Endothelial cell (in vitro differentiated cells): ENCODE measurements at regions not wholly inside any gene's neighbourhood (a gene's known extent, or its start where the extent isn't known, plus 50 kb on each side); places are given as distances from the start of the nearest gene placed in this dataset.

Experiments
- DNase-seq: peaks from one replicate; pipeline ENCODE4 v3.0.0; 2021; ENCODE audit warnings: low spot score
- H3K27ac Mint-ChIP-seq: one replicate; pipeline ENCODE4 v1.8.0; 2021; ENCODE audit warnings: mixed read lengths, inconsistent platforms; ENCODE audit not compliant: unreplicated experiment
- H3K27me3 Mint-ChIP-seq: one replicate; pipeline ENCODE4 v1.8.0; 2021; ENCODE audit warnings: mild to moderate bottlenecking, moderate library complexity, mixed read lengths, inconsistent platforms; ENCODE audit not compliant: unreplicated experiment
- H3K36me3 Mint-ChIP-seq: one replicate; pipeline ENCODE4 v1.8.0; 2021; ENCODE audit warnings: mild to moderate bottlenecking, low read depth, mixed read lengths, inconsistent platforms; ENCODE audit not compliant: unreplicated experiment
- H3K4me1 Mint-ChIP-seq: one replicate; pipeline ENCODE4 v1.8.0; 2021; ENCODE audit warnings: mild to moderate bottlenecking, mixed read lengths, inconsistent platforms; ENCODE audit not compliant: unreplicated experiment
- H3K4me3 Mint-ChIP-seq: one replicate; pipeline ENCODE4 v1.8.0; 2021; ENCODE audit warnings: mild to moderate bottlenecking, mixed read lengths, inconsistent platforms; ENCODE audit not compliant: unreplicated experiment
- H3K9me3 Mint-ChIP-seq: one replicate; pipeline ENCODE4 v1.8.0; 2021; ENCODE audit warnings: mixed read lengths, inconsistent platforms; ENCODE audit not compliant: unreplicated experiment
- TF ChIP-seq, protein P1 (sequence below): fragments of 200-600 bp; sonication (generic); IDR thresholded peaks from one replicate; pipeline ENCODE4 v1.5.0; 2021; ENCODE audit warnings: antibody characterized with exemption; ENCODE audit not compliant: unreplicated experiment

DNA sequence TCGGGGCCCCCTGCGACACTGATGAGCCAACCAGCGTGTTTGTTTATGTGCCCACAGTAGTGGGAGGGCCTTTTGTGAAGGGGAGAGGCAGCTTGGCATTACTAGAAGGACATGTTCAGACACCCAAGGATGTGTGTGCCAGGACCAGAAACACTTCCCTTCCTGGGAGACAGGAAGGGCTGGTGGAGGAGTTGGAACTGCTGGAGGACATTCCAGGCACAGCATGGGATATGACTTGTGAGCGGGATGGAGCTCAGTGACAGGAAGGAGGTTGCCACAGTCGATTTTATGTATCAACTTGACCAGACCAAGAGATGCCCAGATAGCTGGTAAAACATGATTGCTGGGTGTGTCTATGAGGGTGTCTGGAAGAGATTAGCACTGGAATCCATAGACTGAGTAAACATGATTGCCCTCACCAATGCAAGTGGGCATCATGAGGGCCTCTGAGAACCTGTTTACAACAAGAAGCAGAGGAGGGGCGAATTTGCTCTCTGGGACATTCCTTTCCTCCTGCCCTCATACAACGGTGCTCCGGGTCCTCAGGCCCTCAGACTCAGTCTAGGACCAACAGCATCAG, 106.4 kb upstream of the TLE3 start:
- TF ChIP-seq, protein P1, sequence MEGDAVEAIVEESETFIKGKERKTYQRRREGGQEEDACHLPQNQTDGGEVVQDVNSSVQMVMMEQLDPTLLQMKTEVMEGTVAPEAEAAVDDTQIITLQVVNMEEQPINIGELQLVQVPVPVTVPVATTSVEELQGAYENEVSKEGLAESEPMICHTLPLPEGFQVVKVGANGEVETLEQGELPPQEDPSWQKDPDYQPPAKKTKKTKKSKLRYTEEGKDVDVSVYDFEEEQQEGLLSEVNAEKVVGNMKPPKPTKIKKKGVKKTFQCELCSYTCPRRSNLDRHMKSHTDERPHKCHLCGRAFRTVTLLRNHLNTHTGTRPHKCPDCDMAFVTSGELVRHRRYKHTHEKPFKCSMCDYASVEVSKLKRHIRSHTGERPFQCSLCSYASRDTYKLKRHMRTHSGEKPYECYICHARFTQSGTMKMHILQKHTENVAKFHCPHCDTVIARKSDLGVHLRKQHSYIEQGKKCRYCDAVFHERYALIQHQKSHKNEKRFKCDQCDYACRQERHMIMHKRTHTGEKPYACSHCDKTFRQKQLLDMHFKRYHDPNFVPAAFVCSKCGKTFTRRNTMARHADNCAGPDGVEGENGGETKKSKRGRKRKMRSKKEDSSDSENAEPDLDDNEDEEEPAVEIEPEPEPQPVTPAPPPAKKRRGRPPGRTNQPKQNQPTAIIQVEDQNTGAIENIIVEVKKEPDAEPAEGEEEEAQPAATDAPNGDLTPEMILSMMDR, result no peak
- Mint-ChIP-seq H3K27me3 (peaks cover 5% of the 10 kb centered on the region), H3K9me3 (no peaks in the 10 kb centered on the region), H3K36me3 (no peaks in the 10 kb centered on the region), H3K4me1 (peaks cover 3% of the 10 kb centered on the region), H3K27ac (no peak overlapping the region), H3K4me3 (no peak overlapping the region)
- DNase-seq, result no peak

DNA sequence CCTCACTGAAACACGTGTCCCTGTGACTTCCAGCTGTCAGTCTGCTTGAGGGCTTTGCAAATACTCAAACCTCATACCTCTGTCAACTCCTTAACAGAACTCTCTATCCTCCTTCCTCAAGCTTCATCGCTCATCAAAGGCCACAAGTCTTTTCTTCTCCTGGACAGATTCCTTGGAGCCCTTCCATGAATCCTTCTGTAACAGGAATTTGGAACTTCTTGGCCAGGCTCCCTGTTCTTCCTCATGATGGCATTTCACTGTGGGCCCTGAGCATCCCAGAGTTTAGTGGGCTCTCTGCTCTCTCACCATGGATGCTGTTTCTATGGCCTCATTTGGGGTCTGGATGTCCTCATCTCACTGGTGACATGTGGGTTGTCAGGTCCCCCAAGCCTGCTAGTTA, 105.0 kb upstream of the TLE3 start:
- peaks cover 3% of the 10 kb centered on the region for H3K4me1 Mint-ChIP-seq
- H3K27me3 Mint-ChIP-seq, result peaks cover 8% of the 10 kb centered on the region
- TF ChIP-seq, protein P1, result no peak
- no peaks in the 10 kb centered on the region for H3K9me3 Mint-ChIP-seq
- no peak for DNase-seq
- no peaks in the 10 kb centered on the region for H3K36me3 Mint-ChIP-seq
- no peak overlapping the region for H3K4me3 Mint-ChIP-seq
- H3K27ac Mint-ChIP-seq, result no peak overlapping the region

DNA sequence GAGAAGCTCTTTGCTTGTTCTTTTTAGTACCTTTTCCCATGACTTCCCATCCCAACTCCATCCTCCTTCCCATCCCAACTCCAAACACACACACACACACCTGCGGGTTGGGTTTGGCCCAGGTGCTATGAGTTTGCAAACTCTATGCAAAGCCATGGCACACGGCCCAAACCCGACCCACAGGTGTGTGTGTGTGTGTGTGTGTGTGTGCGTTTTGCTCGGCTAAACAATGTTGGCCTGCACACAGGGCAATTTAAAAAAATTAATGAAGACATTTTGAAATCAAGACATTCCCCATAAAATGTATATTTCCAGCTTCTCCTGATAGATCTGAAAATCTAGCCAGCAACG, 103.7 kb upstream of the TLE3 start:
- Mint-ChIP-seq H3K4me3 (no peak overlapping the region), H3K36me3 (no peaks in the 10 kb centered on the region), H3K9me3 (no peaks in the 10 kb centered on the region), H3K27ac (no peak overlapping the region), H3K4me1 (peaks cover 6% of the 10 kb centered on the region), H3K27me3 (peaks cover 9% of the 10 kb centered on the region)
- DNase-seq, result no peak
- TF ChIP-seq, protein P1, result no peak

DNA sequence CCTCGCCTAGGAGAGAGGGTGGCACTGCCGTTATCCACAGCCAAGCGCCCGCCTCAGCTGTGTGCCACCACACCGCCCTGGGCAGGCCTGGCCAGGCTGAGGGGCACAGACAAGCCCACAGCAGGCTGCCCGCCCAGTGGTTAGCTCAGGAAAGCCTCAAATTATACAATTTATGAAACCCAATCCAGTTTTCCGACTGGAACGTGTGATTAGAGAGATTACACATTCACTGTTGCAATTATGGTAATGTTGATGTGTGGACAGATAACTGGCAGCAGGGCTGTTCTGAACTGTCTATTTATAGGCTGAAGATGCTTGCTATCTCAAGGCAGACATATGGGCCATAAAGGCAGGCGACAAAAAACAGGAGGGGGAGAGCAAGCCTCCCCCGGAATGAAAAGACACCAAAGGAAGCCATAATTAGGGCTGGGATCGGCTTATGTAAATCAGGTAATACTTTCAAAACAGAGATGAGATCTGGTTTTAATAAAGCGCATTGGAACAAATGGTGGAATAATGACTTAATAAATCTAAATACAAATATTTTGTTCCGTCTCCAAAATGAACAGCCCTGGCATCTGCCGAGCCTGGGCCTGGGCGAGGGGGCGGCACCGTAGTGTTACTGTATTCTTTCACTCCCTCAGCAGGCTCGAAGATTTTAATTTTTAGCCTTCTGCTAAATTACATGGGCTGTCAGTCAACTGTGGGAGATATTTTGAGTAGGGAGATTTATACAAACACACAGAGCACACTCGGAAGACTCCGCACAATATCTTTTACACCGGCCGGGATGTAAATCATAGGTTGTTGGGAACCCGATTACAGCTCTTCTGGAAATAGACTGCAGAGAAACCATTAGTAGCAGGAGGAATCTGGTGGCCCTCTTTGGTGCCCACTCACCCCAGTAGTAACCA, 103.1 kb upstream of the TLE3 start:
- peaks cover 6% of the 10 kb centered on the region for H3K4me1 Mint-ChIP-seq
- H3K27ac Mint-ChIP-seq, result no peak overlapping the region
- no peaks in the 10 kb centered on the region for H3K36me3 Mint-ChIP-seq
- H3K4me3 Mint-ChIP-seq, result no peak overlapping the region
- no peak for DNase-seq
- H3K9me3 Mint-ChIP-seq, result no peaks in the 10 kb centered on the region
- TF ChIP-seq, protein P1, result no peak
- peaks cover 9% of the 10 kb centered on the region for H3K27me3 Mint-ChIP-seq
